Neural progenitor cell (in vitro differentiated cells): ENCODE measurements at regions not wholly inside any gene's neighbourhood (a gene's known extent, or its start where the extent isn't known, plus 50 kb on each side); places are given as distances from the start of the nearest gene placed in this dataset.

Experiments used
- EZH2 ChIP-seq: fragments of 200-600 bp; sonication (generic); IDR thresholded peaks from 2 replicates; pipeline ENCODE4 v1.6.1; 2017; ENCODE audit warnings: antibody characterized with exemption, mild to moderate bottlenecking, moderate library complexity
- TF ChIP-seq, protein P1 (sequence below): fragments of 200-600 bp; sonication (generic); IDR thresholded peaks from 2 replicates; pipeline ENCODE4 v1.5.1; 2017; ENCODE audit warnings: antibody characterized with exemption, mild to moderate bottlenecking

DNA sequence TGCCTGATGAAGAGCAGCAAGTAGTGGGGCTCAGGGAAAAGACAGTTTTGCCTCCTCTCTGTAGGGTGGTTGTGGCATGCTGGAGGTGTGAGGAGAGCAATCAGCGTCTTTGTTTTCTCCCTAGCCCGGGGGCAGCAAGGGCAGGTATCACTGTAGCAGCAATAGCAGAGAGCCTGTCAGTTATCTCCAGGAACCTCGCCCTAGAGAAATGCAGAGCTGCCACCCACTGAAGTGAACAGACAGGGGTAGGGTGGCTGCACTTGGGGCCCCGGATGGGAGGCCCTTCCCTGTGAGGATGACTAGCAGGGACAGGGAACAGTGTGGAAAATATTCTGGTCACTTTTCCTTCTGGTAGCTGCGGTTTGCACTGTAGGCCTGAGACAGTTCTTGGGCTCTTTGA lies 886.5 kb downstream of the CDH8 start:
- TF ChIP-seq, protein P1, sequence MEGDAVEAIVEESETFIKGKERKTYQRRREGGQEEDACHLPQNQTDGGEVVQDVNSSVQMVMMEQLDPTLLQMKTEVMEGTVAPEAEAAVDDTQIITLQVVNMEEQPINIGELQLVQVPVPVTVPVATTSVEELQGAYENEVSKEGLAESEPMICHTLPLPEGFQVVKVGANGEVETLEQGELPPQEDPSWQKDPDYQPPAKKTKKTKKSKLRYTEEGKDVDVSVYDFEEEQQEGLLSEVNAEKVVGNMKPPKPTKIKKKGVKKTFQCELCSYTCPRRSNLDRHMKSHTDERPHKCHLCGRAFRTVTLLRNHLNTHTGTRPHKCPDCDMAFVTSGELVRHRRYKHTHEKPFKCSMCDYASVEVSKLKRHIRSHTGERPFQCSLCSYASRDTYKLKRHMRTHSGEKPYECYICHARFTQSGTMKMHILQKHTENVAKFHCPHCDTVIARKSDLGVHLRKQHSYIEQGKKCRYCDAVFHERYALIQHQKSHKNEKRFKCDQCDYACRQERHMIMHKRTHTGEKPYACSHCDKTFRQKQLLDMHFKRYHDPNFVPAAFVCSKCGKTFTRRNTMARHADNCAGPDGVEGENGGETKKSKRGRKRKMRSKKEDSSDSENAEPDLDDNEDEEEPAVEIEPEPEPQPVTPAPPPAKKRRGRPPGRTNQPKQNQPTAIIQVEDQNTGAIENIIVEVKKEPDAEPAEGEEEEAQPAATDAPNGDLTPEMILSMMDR: no peak
- no peak for TF ChIP-seq EZH2
